ENCODE measurements at regions not wholly inside any gene's neighbourhood (a gene's known extent, or its start where the extent isn't known, plus 50 kb on each side); places are given as distances from the start of the nearest gene placed in this dataset.
"Not testable (repeated sequence)": the region's sequence is repeated elsewhere in the genome, so short reads cannot be mapped to it uniquely, and the experiment has no call there.

- no peak overlapping the region for H3K4me2 ChIP-seq (ENCODE audit: low read length)
- ChIA-PET CTCF (ENCODE audit: unreplicated experiment) (no interaction called here), POLR2A (no interaction called here)
- TF ChIP-seq EZH2phosphoT487 (IDR thresholded peaks at IDR 0.05; ENCODE audit: borderline replicate concordance, low read depth, low read length) = no peak
- no peak for TF ChIP-seq CTCF (conservative IDR thresholded peaks at IDR 0.05; ENCODE audit: low read length)
- no peak for DNase-seq (ENCODE audit: low spot score)
- H3K79me2 ChIP-seq (ENCODE audit: insufficient read depth, low read depth, low read length) = no peaks in the 10 kb centered on the region
- no peak overlapping the region for H3K4me3 ChIP-seq (ENCODE audit: low read depth, low read length, poor library complexity, severe bottlenecking)
- no peaks in the 10 kb centered on the region for H3K9me2 ChIP-seq (ENCODE audit: insufficient read depth, low read length)
- H3K27ac ChIP-seq (ENCODE audit: low read depth, low read length, poor library complexity, severe bottlenecking) = no peak overlapping the region
- no peaks in the 10 kb centered on the region for H4K20me1 ChIP-seq (ENCODE audit: insufficient read depth, low read length)
- no peaks in the 10 kb centered on the region for H3K9me3 ChIP-seq (ENCODE audit: low read length)
- intact Hi-C loops (cut with micrococcal nuclease; ENCODE audit: unreplicated experiment) = loop anchor here (5.0 to 10.0 kb wide), 2 partner anchors 722 to 849 kb away; no protein-coding TSS in a partner anchor
- no TSS peak for BruUV-seq (replicated peaks)
- H2AFZ ChIP-seq (ENCODE audit: low read length) = no peak overlapping the region
- H3K4me1 ChIP-seq (ENCODE audit: insufficient read depth, low read length, poor library complexity, severe bottlenecking) = no peaks in the 10 kb centered on the region
- H3K36me3 ChIP-seq (ENCODE audit: insufficient read depth, low read length) = no peaks in the 10 kb centered on the region
These were observed 134.6 kb upstream of the RCN1 start for GRCh38 chr11:31956310-31956709.

- H3K9me3 ChIP-seq (ENCODE audit: low read length) = no peaks in the 10 kb centered on the region
- CTCF ChIA-PET (ENCODE audit: unreplicated experiment) = no interaction called here
- no peak overlapping the region for H3K4me2 ChIP-seq (ENCODE audit: low read length)
- intact Hi-C loops (cut with micrococcal nuclease; ENCODE audit: unreplicated experiment) = loop anchor here (5.0 to 10.0 kb wide), 2 partner anchors 721 to 849 kb away; no protein-coding TSS in a partner anchor
- no TSS peak for BruUV-seq (replicated peaks)
- TF ChIP-seq EZH2phosphoT487 (IDR thresholded peaks at IDR 0.05; ENCODE audit: borderline replicate concordance, low read depth, low read length) (no peak), CTCF (conservative IDR thresholded peaks at IDR 0.05; ENCODE audit: low read length) (no peak)
- H3K4me3 ChIP-seq (ENCODE audit: low read depth, low read length, poor library complexity, severe bottlenecking) = no peak overlapping the region
- no peaks in the 10 kb centered on the region for H3K4me1 ChIP-seq (ENCODE audit: insufficient read depth, low read length, poor library complexity, severe bottlenecking)
- H3K36me3 ChIP-seq (ENCODE audit: insufficient read depth, low read length) = no peaks in the 10 kb centered on the region
- POLR2A ChIA-PET = no interaction called here
- DNase-seq (ENCODE audit: low spot score) = no peak
- no peaks in the 10 kb centered on the region for H3K9me2 ChIP-seq (ENCODE audit: insufficient read depth, low read length)
- no peaks in the 10 kb centered on the region for H3K79me2 ChIP-seq (ENCODE audit: insufficient read depth, low read depth, low read length)
- H2AFZ ChIP-seq (ENCODE audit: low read length) = no peak overlapping the region
- H3K27ac ChIP-seq (ENCODE audit: low read depth, low read length, poor library complexity, severe bottlenecking) = no peak overlapping the region
- no peaks in the 10 kb centered on the region for H4K20me1 ChIP-seq (ENCODE audit: insufficient read depth, low read length)
These were observed 135.0 kb upstream of the RCN1 start for GRCh38 chr11:31955838-31956237.

GRCh38 chr11:31953803-31954327 is 137.0 kb upstream of the RCN1 start:
- BruUV-seq (replicated peaks) = no TSS peak
- no peak overlapping the region for H2AFZ ChIP-seq (ENCODE audit: low read length)
- H4K20me1 ChIP-seq (ENCODE audit: insufficient read depth, low read length) = no peaks in the 10 kb centered on the region
- H3K9me2 ChIP-seq (ENCODE audit: insufficient read depth, low read length) = no peaks in the 10 kb centered on the region
- POLR2A ChIA-PET = interaction anchor here (0.6 kb wide), 1 partner anchor 854 kb away, joined by 6 read pairs; no protein-coding TSS in a partner anchor
- no peak for DNase-seq (ENCODE audit: low spot score)
- intact Hi-C loops (cut with micrococcal nuclease; ENCODE audit: unreplicated experiment) = loop anchor here (10.0 kb wide), 1 partner anchor 719 kb away; no protein-coding TSS in a partner anchor
- no peaks in the 10 kb centered on the region for H3K4me1 ChIP-seq (ENCODE audit: insufficient read depth, low read length, poor library complexity, severe bottlenecking)
- no peaks in the 10 kb centered on the region for H3K9me3 ChIP-seq (ENCODE audit: low read length)
- CTCF ChIA-PET (ENCODE audit: unreplicated experiment) = no interaction called here
- no peak overlapping the region for H3K4me2 ChIP-seq (ENCODE audit: low read length)
- no peaks in the 10 kb centered on the region for H3K36me3 ChIP-seq (ENCODE audit: insufficient read depth, low read length)
- H3K27ac ChIP-seq (ENCODE audit: low read depth, low read length, poor library complexity, severe bottlenecking) = no peak overlapping the region
- no peak for TF ChIP-seq EZH2phosphoT487 (IDR thresholded peaks at IDR 0.05; ENCODE audit: borderline replicate concordance, low read depth, low read length)
- TF ChIP-seq CTCF (conservative IDR thresholded peaks at IDR 0.05; ENCODE audit: low read length) = no peak
- H3K4me3 ChIP-seq (ENCODE audit: low read depth, low read length, poor library complexity, severe bottlenecking) = no peak overlapping the region
- H3K79me2 ChIP-seq (ENCODE audit: insufficient read depth, low read depth, low read length) = no peaks in the 10 kb centered on the region

GRCh38 chr11:31949733-31950200 is 138.6 kb upstream of the PAX6 start:
- H3K4me3 ChIP-seq (ENCODE audit: low read depth, low read length, poor library complexity, severe bottlenecking); H3K9me2 ChIP-seq (ENCODE audit: insufficient read depth, low read length); BruUV-seq (replicated peaks); H3K36me3 ChIP-seq (ENCODE audit: insufficient read depth, low read length); H3K9me3 ChIP-seq (ENCODE audit: low read length); H3K27ac ChIP-seq (ENCODE audit: low read depth, low read length, poor library complexity, severe bottlenecking); H4K20me1 ChIP-seq (ENCODE audit: insufficient read depth, low read length); H3K4me2 ChIP-seq (ENCODE audit: low read length); H3K79me2 ChIP-seq (ENCODE audit: insufficient read depth, low read depth, low read length); CTCF ChIA-PET (ENCODE audit: unreplicated experiment); POLR2A ChIA-PET; H3K4me1 ChIP-seq (ENCODE audit: insufficient read depth, low read length, poor library complexity, severe bottlenecking); DNase-seq (ENCODE audit: low spot score); H2AFZ ChIP-seq (ENCODE audit: low read length): not testable (repeated sequence)
- intact Hi-C loops (cut with micrococcal nuclease; ENCODE audit: unreplicated experiment) = loop anchor here (10.0 kb wide), 1 partner anchor 715 kb away; no protein-coding TSS in a partner anchor
